OCI-LY3 (cell line): ENCODE measurements at regions not wholly inside any gene's neighbourhood (a gene's known extent, or its start where the extent isn't known, plus 50 kb on each side); places are given as distances from the start of the nearest gene placed in this dataset.
A peak's percentile ranks its signal among the peaks of the same experiment; 100 is the strongest.

Experiments
- CTCF ChIP-seq: fragments of 200-600, 300-600 bp; sonication (generic); IDR thresholded peaks from 2 replicates; pipeline ENCODE4 v1.5.1; 2014; ENCODE audit warnings: antibody characterized with exemption, low read length, low read depth
- EZH2phosphoT487 ChIP-seq: fragments of 200-600 bp; shearing (Covaris generic); IDR thresholded peaks from 2 replicates; pipeline ENCODE4 v1.6.1; 2018; ENCODE audit warnings: antibody characterized with exemption, mixed run types, low read depth

DNA sequence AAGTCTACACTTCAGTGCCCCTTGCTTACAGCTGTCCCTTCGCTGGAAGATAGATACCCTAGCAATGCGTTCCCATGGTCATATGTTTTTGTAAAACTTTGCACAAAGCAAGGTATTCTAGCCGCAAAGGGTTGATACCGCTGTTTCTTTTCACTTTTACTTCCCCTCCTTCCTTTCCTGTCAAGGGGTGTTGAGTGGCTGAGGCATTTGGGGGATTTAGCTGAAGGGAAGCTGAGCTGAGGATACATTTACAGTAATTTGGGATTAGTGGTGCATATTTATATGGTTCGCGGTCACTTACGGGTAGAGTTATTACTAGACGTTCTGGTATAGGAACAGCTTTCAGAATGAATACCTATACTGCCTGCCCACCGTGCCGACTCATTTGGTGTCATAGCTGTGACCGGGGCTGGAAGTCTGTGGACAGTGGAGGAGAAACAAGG lies 86.9 kb upstream of the WNT11 start:
- TF ChIP-seq CTCF (no peak), EZH2phosphoT487 (0 out of 2 replicates have a peak, but pooled peaks have one; percentile 58)
